Esophagus squamous epithelium (tissue), 5 donors: ENCODE measurements at regions not wholly inside any gene's neighbourhood (a gene's known extent, or its start where the extent isn't known, plus 50 kb on each side); places are given as distances from the start of the nearest gene placed in this dataset.

Experiments used
- DNase-seq: peaks from one replicate; lab custom pipeline; 2025; lab: John Stamatoyannopoulos, UW
- H3K27ac ChIP-seq, 4 donors: fragments of 200-600 bp; sonication (generic); one replicate each; pipeline ENCODE4 v1.5.1; 2016 to 2019; ENCODE audit warnings: mild to moderate bottlenecking in 1 of 4
- H3K27me3 ChIP-seq, 4 donors: fragments of 200-600 bp; sonication (generic); 1 replicate in 3 of 4; 2 replicates in 1 of 4; pipeline versions ENCODE4 v1.5.1 to v1.6.0; 2017 to 2021; ENCODE audit warnings: antibody characterized with exemption in 1 of 4
- H3K36me3 ChIP-seq, 3 donors: fragments of 200-600 bp; sonication (generic); one replicate each; pipeline ENCODE4 v1.5.1; 2016 to 2019
- H3K4me1 ChIP-seq, 3 donors: fragments of 200-600 bp; sonication (generic); one replicate each; pipeline ENCODE4 v1.5.1; 2017 to 2019
- H3K4me3 ChIP-seq, 4 donors: fragments of 200-600 bp; sonication (generic); 1 replicate in 3 of 4; 2 replicates in 1 of 4; pipeline ENCODE4 v1.5.1; 2016 to 2019; ENCODE audit warnings: mild to moderate bottlenecking in 2 of 4, moderate library complexity in 1 of 4
- H3K9me3 ChIP-seq, 3 donors: fragments of 200-600 bp; sonication (generic); one replicate each; pipeline ENCODE4 v1.5.1; 2016 to 2019
- POLR2A ChIP-seq, 4 donors: fragments of 450-650 bp; IDR thresholded peaks; one replicate each; pipeline ENCODE4 v1.6.1; 2017; ENCODE audit warnings: antibody characterized with exemption in 4 of 4, mild to moderate bottlenecking in 4 of 4, moderate library complexity in 3 of 4
- WGBS, 2 donors: methylation state at CpG; one replicate each; pipeline ENCODE4 v1.1.5; 2018; 5-methylcytosine and 5-hydroxymethylcytosine counted together
- intact Hi-C: fragments of 100-400 bp; cut with DNase I; formaldehyde crosslinking; loops from one replicate; pipeline ENCODE4 v1.15.0; 2022
- TF ChIP-seq, protein P1 (sequence below), 6 experiments: fragments of 450-650 bp in 4 of 6; fragments of 200-600 bp in 2 of 6; sonication (generic) in 2 of 6; IDR thresholded peaks; one replicate each; pipeline ENCODE4 v1.5.1; 2016 to 2019; ENCODE audit warnings: antibody characterized with exemption in 6 of 6, mild to moderate bottlenecking in 4 of 6, moderate library complexity in 4 of 6
- donor health status: DM: yes; HTN: yes; CAD: no.

DNA sequence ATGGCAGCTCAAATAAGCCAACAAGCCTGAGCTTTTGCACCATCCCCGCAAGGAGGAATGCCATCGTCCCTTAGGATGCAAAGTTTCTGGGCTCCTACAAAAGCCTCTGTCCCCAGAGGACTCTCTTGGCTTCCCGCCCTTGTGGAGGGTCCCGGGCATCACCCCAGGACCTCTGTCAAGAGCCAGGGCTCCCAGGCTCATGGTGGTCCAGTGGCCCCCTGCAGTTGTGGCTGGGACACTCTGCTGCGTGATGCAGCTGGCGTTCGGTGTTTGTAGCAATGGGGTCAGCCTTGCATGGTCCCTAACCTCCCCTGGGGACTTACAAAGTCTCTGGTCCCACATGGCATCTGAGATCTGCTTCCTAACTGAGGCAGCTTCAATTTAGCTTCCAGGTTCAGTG, 104.7 kb downstream of the RIPK4 start:
- H3K27ac ChIP-seq = no peak overlapping the region
- intact Hi-C loops = no loop called here
- H3K27me3 ChIP-seq = peaks cover 0 to 8% (median 0%) of the 10 kb centered on the region in 4 donors
- no peaks in the 10 kb centered on the region for H3K36me3 ChIP-seq
- no peak for DNase-seq
- H3K9me3 ChIP-seq = no peaks in the 10 kb centered on the region
- H3K4me1 ChIP-seq = peaks cover 21 to 60% (median 25%) of the 10 kb centered on the region in 3 donors
- WGBS, 2 donors = 87% methylated on average over 4 of the region's 7 CpGs; no CpG with 5 or more reads in 1 of the 2 donors
- TF ChIP-seq, protein P1, sequence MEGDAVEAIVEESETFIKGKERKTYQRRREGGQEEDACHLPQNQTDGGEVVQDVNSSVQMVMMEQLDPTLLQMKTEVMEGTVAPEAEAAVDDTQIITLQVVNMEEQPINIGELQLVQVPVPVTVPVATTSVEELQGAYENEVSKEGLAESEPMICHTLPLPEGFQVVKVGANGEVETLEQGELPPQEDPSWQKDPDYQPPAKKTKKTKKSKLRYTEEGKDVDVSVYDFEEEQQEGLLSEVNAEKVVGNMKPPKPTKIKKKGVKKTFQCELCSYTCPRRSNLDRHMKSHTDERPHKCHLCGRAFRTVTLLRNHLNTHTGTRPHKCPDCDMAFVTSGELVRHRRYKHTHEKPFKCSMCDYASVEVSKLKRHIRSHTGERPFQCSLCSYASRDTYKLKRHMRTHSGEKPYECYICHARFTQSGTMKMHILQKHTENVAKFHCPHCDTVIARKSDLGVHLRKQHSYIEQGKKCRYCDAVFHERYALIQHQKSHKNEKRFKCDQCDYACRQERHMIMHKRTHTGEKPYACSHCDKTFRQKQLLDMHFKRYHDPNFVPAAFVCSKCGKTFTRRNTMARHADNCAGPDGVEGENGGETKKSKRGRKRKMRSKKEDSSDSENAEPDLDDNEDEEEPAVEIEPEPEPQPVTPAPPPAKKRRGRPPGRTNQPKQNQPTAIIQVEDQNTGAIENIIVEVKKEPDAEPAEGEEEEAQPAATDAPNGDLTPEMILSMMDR (IDR thresholded peaks at IDR 0.05) = no peak
- no peak for TF ChIP-seq POLR2A (IDR thresholded peaks at IDR 0.05)
- H3K4me3 ChIP-seq = no peak overlapping the region

DNA sequence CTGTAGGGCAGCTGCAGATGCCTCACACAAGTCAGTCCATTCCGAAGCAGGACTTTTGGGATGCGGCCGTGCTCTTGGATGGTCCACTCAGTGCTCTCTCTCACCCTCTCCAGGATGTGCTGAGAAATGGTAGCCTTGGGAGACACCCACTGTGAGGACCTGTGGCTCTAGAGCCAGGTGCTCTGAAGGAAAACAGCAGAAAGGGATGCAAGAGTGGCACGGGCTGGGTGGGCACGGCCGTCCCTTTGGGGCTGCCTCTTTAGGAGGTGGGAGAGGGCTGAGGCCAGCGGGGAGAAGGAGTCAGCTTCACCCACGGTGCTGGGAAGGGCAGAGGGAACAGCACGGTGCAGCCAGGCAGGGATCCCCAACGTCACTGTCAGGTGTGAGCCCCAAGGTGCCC, 106.1 kb downstream of the RIPK4 start:
- H3K27ac ChIP-seq = no peak overlapping the region
- no peaks in the 10 kb centered on the region for H3K36me3 ChIP-seq
- intact Hi-C loops = no loop called here
- H3K9me3 ChIP-seq = no peaks in the 10 kb centered on the region
- DNase-seq = no peak
- WGBS, 2 donors = 72 to 86% methylated on average over 9 to 10 of the region's 10 CpGs
- no peak overlapping the region for H3K4me3 ChIP-seq
- no peak for TF ChIP-seq POLR2A (IDR thresholded peaks at IDR 0.05)
- TF ChIP-seq, protein P1 (IDR thresholded peaks at IDR 0.05) = no peak
- H3K4me1 ChIP-seq = peaks cover 21 to 53% (median 25%) of the 10 kb centered on the region in 3 donors
- H3K27me3 ChIP-seq = peaks cover 0 to 8% (median 0%) of the 10 kb centered on the region in 4 donors

GRCh38 chr21:41659791-41660560, 106.9 kb downstream of the RIPK4 start:
- H3K4me3 ChIP-seq = no peak overlapping the region
- TF ChIP-seq POLR2A (IDR thresholded peaks at IDR 0.05) = no peak
- TF ChIP-seq, protein P1 (IDR thresholded peaks at IDR 0.05) = no peak
- H3K27me3 ChIP-seq = peaks cover 0 to 8% (median 0%) of the 10 kb centered on the region in 4 donors
- intact Hi-C loops = no loop called here
- H3K9me3 ChIP-seq = no peaks in the 10 kb centered on the region
- no peak for DNase-seq
- H3K4me1 ChIP-seq = peaks cover 15 to 45% (median 17%) of the 10 kb centered on the region in 3 donors
- H3K27ac ChIP-seq = no peak overlapping the region
- H3K36me3 ChIP-seq = no peaks in the 10 kb centered on the region
- 63 to 72% methylated on average over 7 to 10 of the region's 16 CpGs for WGBS, 2 donors

DNA sequence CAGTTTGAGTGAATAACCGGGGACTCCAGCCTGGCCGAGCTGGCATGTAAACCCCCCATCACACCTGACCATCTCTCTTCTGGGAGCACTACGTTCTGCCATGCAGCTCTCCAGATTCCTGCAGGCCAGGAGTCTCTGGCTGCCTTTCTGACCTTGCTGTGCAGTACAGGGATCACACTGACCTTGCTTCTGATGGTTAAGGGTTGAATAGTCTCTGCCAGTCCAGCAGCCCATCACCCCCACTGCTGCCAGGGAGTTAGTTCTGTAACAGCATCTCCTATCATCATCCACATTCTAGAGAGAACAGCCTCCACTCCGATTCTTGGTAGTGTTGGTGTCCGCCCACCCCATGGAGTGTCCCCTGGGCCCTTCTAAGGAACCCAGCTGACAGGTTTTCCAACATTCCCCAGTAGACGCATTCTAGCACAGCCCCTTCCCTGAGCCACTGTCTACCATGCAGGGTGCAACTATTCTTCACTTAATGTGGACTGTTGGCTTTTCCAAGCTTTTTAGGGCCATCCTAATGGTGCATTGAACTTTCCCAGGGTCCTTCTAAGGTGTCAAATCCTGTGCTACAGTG, 109.8 kb downstream of the RIPK4 start:
- Histone ChIP-seq H3K9me3 (no peaks in the 10 kb centered on the region), H3K27ac (peak overlapping the region in 1 of 4 donors; percentile 2), H3K36me3 (no peaks in the 10 kb centered on the region), H3K4me3 (no peak overlapping the region), H3K4me1 (peaks cover 5 to 49% (median 24%) of the 10 kb centered on the region in 3 donors), H3K27me3 (peaks cover 0 to 8% (median 0%) of the 10 kb centered on the region in 4 donors)
- TF ChIP-seq POLR2A (IDR thresholded peaks at IDR 0.05) = no peak
- TF ChIP-seq, protein P1 (IDR thresholded peaks at IDR 0.05) = no peak
- no peak for DNase-seq
- intact Hi-C loops = no loop called here
- WGBS, 2 donors = 69 to 82% methylated on average over 6 of the region's 6 CpGs

- H3K4me1 ChIP-seq = peaks cover 22 to 67% (median 41%) of the 10 kb centered on the region in 3 donors
- no peak overlapping the region for H3K27ac ChIP-seq
- peaks cover 0 to 8% (median 0%) of the 10 kb centered on the region in 4 donors for H3K27me3 ChIP-seq
- TF ChIP-seq, protein P1 (IDR thresholded peaks at IDR 0.05) = no peak
- no peak for TF ChIP-seq POLR2A (IDR thresholded peaks at IDR 0.05)
- WGBS, 2 donors = 84 to 87% methylated on average over 4 of the region's 4 CpGs
- DNase-seq = no peak
- no peak overlapping the region for H3K4me3 ChIP-seq
- intact Hi-C loops = no loop called here
- H3K36me3 ChIP-seq = no peaks in the 10 kb centered on the region
- no peaks in the 10 kb centered on the region for H3K9me3 ChIP-seq
Measured at GRCh38 chr21:41655259-41655658, 111.6 kb downstream of the RIPK4 start.
